Fibroblast of lung (primary cell): ENCODE measurements at regions not wholly inside any gene's neighbourhood (a gene's known extent, or its start where the extent isn't known, plus 50 kb on each side); places are given as distances from the start of the nearest gene placed in this dataset.

ENCODE experiments used
- CTCF ChIP-seq, 2 donors: IDR thresholded peaks in 1 of 2; conservative IDR thresholded peaks in 1 of 2; 1 replicate in 1 of 2; 2 replicates in 1 of 2; pipeline ENCODE4 v1.5.1; 2011 to 2012; ENCODE audit warnings: low read length in 2 of 2, control low read depth in 1 of 2, inconsistent platforms in 1 of 2, low read depth in 1 of 2, mild to moderate bottlenecking in 1 of 2
- EZH2 ChIP-seq: IDR thresholded peaks from 2 replicates; pipeline ENCODE4 v1.5.1; 2012; ENCODE audit warnings: low read length, control low read depth, mild to moderate bottlenecking; ENCODE audit errors: missing control alignments

GRCh38 chr4:138307319-138307718 is 65.2 kb upstream of the SLC7A11 start:
- TF ChIP-seq CTCF (conservative IDR thresholded peaks at IDR 0.05 in 1 of 2, IDR thresholded peaks at IDR 0.05 in 1 of 2; ENCODE audit: low read depth in 1 of 2, low read length in 2 of 2) (no peak), EZH2 (no peak)
